H1 (cell line): ENCODE measurements at regions not wholly inside any gene's neighbourhood (a gene's known extent, or its start where the extent isn't known, plus 50 kb on each side); places are given as distances from the start of the nearest gene placed in this dataset.

Source experiments
- CTCF ChIA-PET: fragments of 300-600 bp; sonication (Branson Sonifier 250); formaldehyde crosslinking; loops from one replicate; lab custom pipeline; 2021; ENCODE audit not compliant: partially characterized antibody; lab: Charles Lee
- POLR2A ChIA-PET: fragments of 300-600 bp; sonication (Branson Sonifier 250); formaldehyde crosslinking; loops from one replicate; lab custom pipeline; 2021; ENCODE audit warnings: inconsistent platforms; ENCODE audit not compliant: partially characterized antibody; lab: Charles Lee
- DNase-seq, 2 experiments: peaks; one replicate each; pipeline versions ENCODE4 v3.0.0 to v3.0.0-alpha.2; 2010 to 2022; ENCODE audit warnings: low spot score in 2 of 2, low read depth in 1 of 2, mixed read lengths in 1 of 2
- FAIRE-seq: peaks from 2 replicates; lab custom pipeline; 2011; peaks lifted over from hg19 to GRCh38; lab: Jason Lieb, UNC
- H2AFZ ChIP-seq: 2 replicates; pipeline ENCODE4 v1.8.1; 2012; ENCODE audit warnings: low read length, inconsistent platforms
- H2AK5ac ChIP-seq: 2 replicates; pipeline ENCODE4 v1.6.1; 2013; ENCODE audit warnings: low read depth, low read length
- H2BK120ac ChIP-seq: replicated peaks from 2 replicates; pipeline ENCODE3; 2013; ENCODE audit warnings: low read depth, low read length, inconsistent platforms
- H2BK12ac ChIP-seq: 2 replicates; pipeline ENCODE4 v1.6.1; 2013; ENCODE audit warnings: low read depth, low read length
- H2BK15ac ChIP-seq: 2 replicates; pipeline ENCODE4 v1.6.1; 2013; ENCODE audit warnings: low read length
- H2BK20ac ChIP-seq: 2 replicates; pipeline ENCODE4 v1.6.1; 2013; ENCODE audit warnings: low read length
- H2BK5ac ChIP-seq: 2 replicates; pipeline ENCODE4 v1.6.1; 2013; ENCODE audit warnings: low read depth, low read length
- H3K14ac ChIP-seq: 2 replicates; pipeline ENCODE4 v1.6.1; 2013; ENCODE audit warnings: inconsistent platforms; ENCODE audit not compliant: insufficient read length
- H3K18ac ChIP-seq: 2 replicates; pipeline ENCODE4 v1.6.1; 2013; ENCODE audit warnings: low read length; ENCODE audit errors: extremely low read depth
- H3K23ac ChIP-seq: 2 replicates; pipeline ENCODE4 v1.6.1; 2013; ENCODE audit warnings: inconsistent platforms; ENCODE audit not compliant: insufficient read length
- H3K23me2 ChIP-seq: 2 replicates; pipeline ENCODE4 v1.6.1; 2013; ENCODE audit warnings: low read depth, low read length
- H3K27ac ChIP-seq: 2 replicates; pipeline ENCODE4 v1.6.1; 2011; ENCODE audit warnings: low read depth, low read length, inconsistent platforms
- H3K27me3 ChIP-seq, 4 experiments: replicated peaks in 1 of 4; 1 replicate in 1 of 4; 2 replicates in 3 of 4; pipeline versions ENCODE4 v1.6.1 to v1.8.1; 2011 to 2013; ENCODE audit warnings: low read length in 3 of 4, mild to moderate bottlenecking in 3 of 4, inconsistent platforms in 2 of 4, mixed read lengths in 2 of 4, moderate library complexity in 1 of 4; ENCODE audit not compliant: control insufficient read depth in 3 of 4, insufficient read depth in 3 of 4; ENCODE audit errors: extremely low read depth in 1 of 4
- H3K36me3 ChIP-seq, 4 experiments: 2 replicates each; pipeline versions ENCODE4 v1.6.1 to v1.8.1; 2011 to 2013; ENCODE audit warnings: mild to moderate bottlenecking in 4 of 4, low read length in 3 of 4, moderate library complexity in 2 of 4, control low read depth in 1 of 4, inconsistent platforms in 1 of 4; ENCODE audit not compliant: insufficient read depth in 4 of 4, control insufficient read depth in 2 of 4
- H3K4ac ChIP-seq: replicated peaks from 2 replicates; pipeline ENCODE3; 2013; ENCODE audit warnings: low read length, low read depth, mixed read lengths, inconsistent platforms; ENCODE audit not compliant: insufficient read length
- H3K4me1 ChIP-seq, 4 experiments: replicated peaks in 1 of 4; 1 replicate in 1 of 4; 2 replicates in 3 of 4; pipeline versions ENCODE4 v1.6.1 to v1.8.1; 2011 to 2013; ENCODE audit warnings: low read length in 3 of 4, inconsistent platforms in 2 of 4, mixed read lengths in 1 of 4; ENCODE audit not compliant: insufficient read depth in 4 of 4, control insufficient read depth in 3 of 4
- H3K4me2 ChIP-seq, 2 experiments: 2 replicates each; pipeline versions ENCODE4 v1.6.1 to v1.8.1; 2011 to 2013; ENCODE audit warnings: low read depth in 2 of 2, low read length in 2 of 2, control low read depth in 1 of 2, inconsistent platforms in 1 of 2, mild to moderate bottlenecking in 1 of 2; ENCODE audit not compliant: insufficient read depth in 1 of 2
- H3K4me3 ChIP-seq, 4 experiments: fragments of 200-600, 300-600 bp in 1 of 4; sonication (generic), shearing (Covaris generic), sonication (Bioruptor Twin) in 1 of 4; 2 replicates each; pipeline versions ENCODE4 v1.5.1 to v1.8.1; 2011 to 2016; ENCODE audit warnings: low read length in 4 of 4, low read depth in 3 of 4, control low read depth in 2 of 4, inconsistent platforms in 2 of 4, mild to moderate bottlenecking in 2 of 4, mixed read lengths in 1 of 4, moderate library complexity in 1 of 4; ENCODE audit not compliant: insufficient read depth in 2 of 4; ENCODE audit errors: extremely low read depth in 1 of 4
- H3K56ac ChIP-seq: replicated peaks from 2 replicates; pipeline ENCODE3; 2013; ENCODE audit warnings: low read depth, mild to moderate bottlenecking, mixed read lengths, low read length, inconsistent platforms; ENCODE audit not compliant: insufficient read length
- H3K79me1 ChIP-seq: 2 replicates; pipeline ENCODE4 v1.6.1; 2013; ENCODE audit warnings: low read depth, low read length, control low read depth
- H3K79me2 ChIP-seq, 2 experiments: 2 replicates each; pipeline versions ENCODE4 v1.6.1 to v1.8.1; 2012 to 2013; ENCODE audit warnings: low read length in 2 of 2, mild to moderate bottlenecking in 2 of 2, inconsistent platforms in 1 of 2; ENCODE audit not compliant: insufficient read depth in 2 of 2, control insufficient read depth in 1 of 2
- H3K9ac ChIP-seq, 4 experiments: replicated peaks in 1 of 4; 1 replicate in 1 of 4; 2 replicates in 3 of 4; pipeline versions ENCODE4 v1.6.1 to v1.8.1; 2011 to 2013; ENCODE audit warnings: low read depth in 3 of 4, low read length in 3 of 4, control low read depth in 2 of 4, mild to moderate bottlenecking in 2 of 4, moderate library complexity in 2 of 4, inconsistent platforms in 1 of 4; ENCODE audit errors: extremely low read depth in 1 of 4
- H3K9me3 ChIP-seq, 2 experiments: 2 replicates each; pipeline versions ENCODE4 v1.6.1 to v1.8.1; 2012 to 2013; ENCODE audit warnings: mild to moderate bottlenecking in 2 of 2, moderate library complexity in 2 of 2, control low read depth in 1 of 2, inconsistent platforms in 1 of 2, low read depth in 1 of 2, low read length in 1 of 2, mixed read lengths in 1 of 2; ENCODE audit not compliant: insufficient read depth in 2 of 2
- H4K20me1 ChIP-seq, 2 experiments: replicated peaks in 1 of 2; 2 replicates each; pipeline versions ENCODE3 to v1.8.1; 2011 to 2013; ENCODE audit warnings: inconsistent platforms in 2 of 2, low read length in 2 of 2, mild to moderate bottlenecking in 1 of 2; ENCODE audit not compliant: insufficient read depth in 2 of 2, control insufficient read depth in 1 of 2
- H4K5ac ChIP-seq: 2 replicates; pipeline ENCODE4 v1.6.1; 2013; ENCODE audit warnings: low read length, low read depth, mixed read lengths, inconsistent platforms; ENCODE audit not compliant: insufficient read length
- H4K8ac ChIP-seq: 2 replicates; pipeline ENCODE4 v1.8.0; 2013; ENCODE audit warnings: mild to moderate bottlenecking, moderate library complexity, low read length, inconsistent platforms; ENCODE audit not compliant: insufficient read depth; ENCODE audit errors: extremely low read depth
- H4K91ac ChIP-seq: replicated peaks from 2 replicates; pipeline ENCODE3; 2013; ENCODE audit warnings: low read length, mixed read lengths, inconsistent platforms; ENCODE audit not compliant: insufficient read length
- BACH1 ChIP-seq: IDR thresholded peaks from 2 replicates; pipeline ENCODE4 v1.6.1; 2012; ENCODE audit warnings: low read length, improper control_type of control experiment
- CBX5 ChIP-seq: fragments of 300-800, 300-1000 bp; sonication (generic); IDR thresholded peaks from 2 replicates; pipeline ENCODE4 v1.7.1; 2016; ENCODE audit warnings: antibody characterized with exemption, low read length, low read depth
- JUND ChIP-seq: IDR thresholded peaks from 2 replicates; pipeline ENCODE4 v1.6.1; 2011; ENCODE audit warnings: mild to moderate bottlenecking, improper control_type of control experiment, low read length
- RBBP5 ChIP-seq: IDR thresholded peaks from 2 replicates; pipeline ENCODE4 v1.7.1; 2012; ENCODE audit warnings: low read depth, mild to moderate bottlenecking, inconsistent platforms, low read length, moderate library complexity, borderline replicate concordance
- WGBS, 2 experiments: shearing (Covaris generic) in 1 of 2; methylation state at CpG; one replicate each; pipeline versions ENCODE4 v1.1.6 to v1.1.7; 2013 to 2015; ENCODE audit warnings: low lambda C conversion rate in 2 of 2, mixed read lengths in 2 of 2, inconsistent platforms in 1 of 2, low coverage in 1 of 2, missing lambda C conversion rate in 1 of 2; ENCODE audit not compliant: insufficient replicate concordance in 2 of 2, insufficient coverage in 1 of 2, insufficient read length in 1 of 2; ENCODE audit errors: extremely low coverage in 1 of 2, missing lambda C conversion rate in 1 of 2; 5-methylcytosine and 5-hydroxymethylcytosine counted together

DNA sequence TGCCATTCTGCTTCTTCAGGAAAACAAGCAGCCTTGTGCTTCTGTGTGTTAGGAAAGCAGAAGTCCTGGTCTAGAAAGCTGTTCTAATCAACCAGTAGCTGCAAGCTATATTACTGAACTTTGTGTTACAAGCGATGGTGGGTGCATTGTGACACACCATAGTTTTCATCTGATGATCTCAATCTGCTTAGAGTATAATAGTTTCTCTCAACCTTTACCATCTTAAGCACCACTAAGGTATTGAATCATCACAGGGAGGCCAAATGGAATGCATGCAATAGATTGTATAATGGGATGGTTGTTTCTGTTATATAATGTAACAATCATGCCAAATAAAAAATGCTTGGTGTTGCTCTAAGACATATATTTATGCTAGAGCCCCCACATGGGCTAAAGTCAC is 771.7 kb downstream of the NOVA1 start:
- Histone ChIP-seq H3K4me1 (no peaks in the 10 kb centered on the region), H3K4me3 (no peak overlapping the region), H3K36me3 (no peaks in the 10 kb centered on the region), H2BK120ac (no peak overlapping the region), H4K91ac (no peak overlapping the region), H3K18ac (no peak overlapping the region), H4K20me1 (no peaks in the 10 kb centered on the region), H3K9me3 (no peaks in the 10 kb centered on the region), H3K79me1 (no peaks in the 10 kb centered on the region), H4K5ac (no peak overlapping the region), H2BK5ac (no peak overlapping the region), H2BK12ac (no peak overlapping the region), H3K27me3 (no peaks in the 10 kb centered on the region; a peak in 1 of 7 replicates), H3K56ac (no peak overlapping the region), H3K79me2 (no peaks in the 10 kb centered on the region), H3K4ac (no peak overlapping the region), H2AK5ac (no peak overlapping the region), H3K23me2 (no peaks in the 10 kb centered on the region), H3K9ac (no peak overlapping the region), H3K23ac (no peak overlapping the region), H4K8ac (no peak overlapping the region), H3K14ac (no peak overlapping the region), H2BK20ac (no peak overlapping the region), H2AFZ (no peak overlapping the region), H2BK15ac (no peak overlapping the region), H3K4me2 (no peak overlapping the region), H3K27ac (no peak overlapping the region)
- WGBS, 2 experiments, result 84% methylated on average over 1 of the region's 1 CpG; no CpG with 5 or more reads in 1 of the 2 experiments
- FAIRE-seq (no peak), DNase-seq (no peak)
- ChIA-PET POLR2A (no interaction called here), CTCF (interaction anchor here (1.5 kb wide), 1 partner anchor 8 kb away, joined by 4 read pairs; no protein-coding TSS in a partner anchor)
- TF ChIP-seq CBX5 (no peak), BACH1 (no peak), RBBP5 (no peak), JUND (no peak)
